HG03558 (cell line): ENCODE measurements at regions not wholly inside any gene's neighbourhood (a gene's known extent, or its start where the extent isn't known, plus 50 kb on each side); places are given as distances from the start of the nearest gene placed in this dataset.
"Not testable (repeated sequence)": the region's sequence is repeated elsewhere in the genome, so short reads cannot be mapped to it uniquely, and the experiment has no call there.

ENCODE experiments used
- ATAC-seq: cut with Tn5 transposase; IDR thresholded peaks from one replicate; pipeline ENCODE4 v1.9.1; 2021; ENCODE audit warnings: moderate number of reproducible peaks; ENCODE audit not compliant: unreplicated experiment; ENCODE audit errors: extremely low read depth

GRCh38 chr15:96867992-96868391 is 537.5 kb downstream of the NR2F2 start:
- ATAC-seq = no peak

GRCh38 chr15:96869122-96869521 is 538.6 kb downstream of the NR2F2 start:
- no peak for ATAC-seq

- no peak for ATAC-seq
Measured at GRCh38 chr15:96869790-96870189, 539.3 kb downstream of the NR2F2 start.

- ATAC-seq = no peak
Measured at GRCh38 chr15:96870580-96870979, 540.1 kb downstream of the NR2F2 start.

GRCh38 chr15:96877442-96877841 is 546.9 kb downstream of the NR2F2 start:
- not testable (repeated sequence) for ATAC-seq

GRCh38 chr15:96878129-96878528 is 547.6 kb downstream of the NR2F2 start:
- ATAC-seq = no peak

- ATAC-seq = no peak
Measured at GRCh38 chr15:96882121-96882772, 551.7 kb downstream of the NR2F2 start.

GRCh38 chr15:96887730-96888129 is 557.2 kb downstream of the NR2F2 start:
- ATAC-seq = no peak

GRCh38 chr15:96888764-96889163 is 558.3 kb downstream of the NR2F2 start:
- no peak for ATAC-seq

GRCh38 chr15:96889734-96890480 is 559.4 kb downstream of the NR2F2 start:
- no peak for ATAC-seq

GRCh38 chr15:96891046-96891445 is 560.5 kb downstream of the NR2F2 start:
- ATAC-seq = no peak

GRCh38 chr15:96893159-96893906 is 562.8 kb downstream of the NR2F2 start:
- no peak for ATAC-seq

- no peak for ATAC-seq
Measured at GRCh38 chr15:96894659-96895058, 564.2 kb downstream of the NR2F2 start.

- no peak for ATAC-seq
Measured at GRCh38 chr15:96896766-96897165, 566.3 kb downstream of the NR2F2 start.

- ATAC-seq = no peak
Measured at GRCh38 chr15:96914081-96914480, 583.6 kb downstream of the NR2F2 start.

GRCh38 chr15:96916750-96917149 is 586.2 kb downstream of the NR2F2 start:
- ATAC-seq = no peak

GRCh38 chr15:96924570-96924969 is 594.1 kb downstream of the NR2F2 start:
- ATAC-seq = no peak

GRCh38 chr15:96947296-96948229 is 617.1 kb downstream of the NR2F2 start:
- no peak for ATAC-seq

- no peak for ATAC-seq
Measured at GRCh38 chr15:96948981-96949380, 618.5 kb downstream of the NR2F2 start.

GRCh38 chr15:96958721-96959120 is 628.2 kb downstream of the NR2F2 start:
- ATAC-seq = no peak
